ENCODE measurements at regions not wholly inside any gene's neighbourhood (a gene's known extent, or its start where the extent isn't known, plus 50 kb on each side); places are given as distances from the start of the nearest gene placed in this dataset.
A peak's percentile ranks its signal among the peaks of the same experiment; 100 is the strongest.
"Not testable (repeated sequence)": the region's sequence is repeated elsewhere in the genome, so short reads cannot be mapped to it uniquely, and the experiment has no call there.

- DNase-seq (ENCODE audit: low spot score), result no peak
Observed at GRCh38 chr13:110010404-110011138, 224.2 kb upstream of the IRS2 start.

- DNase-seq (ENCODE audit: low spot score), result no peak
Observed at GRCh38 chr13:110008816-110009215, 222.4 kb upstream of the IRS2 start.

DNA sequence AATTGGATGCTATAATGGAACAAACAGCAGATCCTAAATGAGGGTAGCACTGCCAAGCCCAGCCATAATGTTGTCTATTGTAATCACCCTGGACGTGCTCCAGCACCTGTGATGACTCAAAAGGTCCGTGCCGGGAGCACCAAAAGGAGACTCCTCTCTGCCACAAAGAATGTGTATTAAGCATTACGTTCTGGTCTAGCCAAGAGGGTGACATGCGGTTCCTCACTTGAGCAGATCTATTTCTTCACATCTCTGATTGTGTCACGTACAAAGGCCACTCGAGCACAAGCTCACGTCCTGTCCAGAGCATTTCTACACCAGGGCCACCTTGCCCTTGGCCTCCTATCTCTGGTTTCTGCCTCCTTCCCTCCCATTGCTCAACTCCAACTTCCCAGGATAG, 219.9 kb upstream of the IRS2 start:
- no peak for DNase-seq (ENCODE audit: low spot score)

- no peak for DNase-seq (ENCODE audit: low spot score)
Observed at GRCh38 chr13:110005563-110005962, 219.2 kb upstream of the IRS2 start.

GRCh38 chr13:110004814-110005213, 218.4 kb upstream of the IRS2 start:
- DNase-seq (ENCODE audit: low spot score), result no peak

DNA sequence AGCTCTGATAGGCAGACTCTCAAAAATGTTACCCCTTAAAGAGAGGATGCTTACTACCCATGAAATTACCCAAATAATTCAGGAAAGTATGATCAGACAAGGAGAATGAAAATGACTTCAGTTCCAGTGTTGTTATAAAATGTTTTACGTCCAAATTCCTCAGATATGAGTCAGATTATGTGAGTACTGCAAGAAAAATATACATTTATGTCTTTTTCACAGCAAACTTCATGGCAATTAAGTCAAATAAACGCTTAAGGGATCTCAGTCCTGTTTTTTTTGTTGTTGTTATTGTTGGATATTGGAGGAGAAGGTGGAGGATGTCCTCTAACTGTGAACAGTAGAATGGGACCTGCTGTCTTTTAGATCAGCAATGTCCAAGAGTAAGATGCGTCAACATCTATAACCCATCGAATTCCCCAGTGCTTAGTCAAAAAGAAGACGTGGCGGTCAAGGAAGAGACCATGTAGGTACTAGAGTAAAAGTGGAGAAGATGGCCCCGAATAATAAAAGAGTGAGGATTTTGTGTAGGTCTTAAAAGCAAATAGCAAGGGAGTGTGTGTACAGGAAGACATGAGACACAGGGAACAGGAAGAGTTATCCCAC, 215.4 kb upstream of the IRS2 start:
- no peak for DNase-seq (ENCODE audit: low spot score)

GRCh38 chr13:110000534-110001345, 214.4 kb upstream of the IRS2 start:
- DNase-seq (ENCODE audit: low spot score), result no peak

DNA sequence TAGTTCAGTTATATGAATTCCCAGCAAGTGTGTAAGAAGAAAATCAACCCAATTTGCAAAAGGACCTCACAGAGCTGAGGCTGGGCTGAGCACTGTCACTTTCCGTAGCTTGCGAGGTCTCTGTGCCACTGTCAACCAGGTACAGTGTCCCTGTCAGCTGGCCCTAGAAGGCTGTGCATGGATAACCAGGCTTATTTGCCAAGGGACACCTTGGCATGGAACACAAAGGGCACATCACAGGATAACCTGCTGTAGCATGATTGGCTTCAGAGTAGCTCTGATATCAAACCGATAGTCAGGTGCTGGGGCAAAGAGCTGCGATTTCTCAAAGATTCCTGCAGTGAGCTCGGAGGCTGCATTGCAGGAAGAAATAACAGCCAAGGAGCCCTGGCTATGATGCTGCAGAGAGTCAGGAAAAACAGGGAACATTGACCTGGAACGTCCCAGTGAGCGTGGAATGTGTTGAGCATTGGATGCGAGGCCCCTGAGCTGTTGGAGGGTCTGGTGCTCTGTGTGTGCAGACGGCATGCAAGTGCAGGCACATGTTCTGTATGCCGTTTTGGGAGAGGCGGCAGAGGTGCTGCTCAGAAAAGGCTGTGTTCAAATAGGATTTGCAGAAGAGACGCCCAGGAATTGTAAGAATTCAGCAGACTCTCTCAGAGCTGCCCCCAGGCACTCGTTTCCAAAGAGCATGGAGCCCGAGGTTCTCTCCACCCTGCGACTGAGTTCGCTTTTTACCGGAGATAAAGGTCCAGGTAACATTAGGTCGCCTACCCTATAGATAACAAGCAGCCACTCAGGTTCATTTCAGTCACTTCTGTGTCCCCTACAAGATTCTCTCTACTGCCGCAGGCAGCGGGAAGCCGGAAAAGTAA, 213.5 kb upstream of the IRS2 start:
- DNase-seq (ENCODE audit: low spot score), result no peak

DNA sequence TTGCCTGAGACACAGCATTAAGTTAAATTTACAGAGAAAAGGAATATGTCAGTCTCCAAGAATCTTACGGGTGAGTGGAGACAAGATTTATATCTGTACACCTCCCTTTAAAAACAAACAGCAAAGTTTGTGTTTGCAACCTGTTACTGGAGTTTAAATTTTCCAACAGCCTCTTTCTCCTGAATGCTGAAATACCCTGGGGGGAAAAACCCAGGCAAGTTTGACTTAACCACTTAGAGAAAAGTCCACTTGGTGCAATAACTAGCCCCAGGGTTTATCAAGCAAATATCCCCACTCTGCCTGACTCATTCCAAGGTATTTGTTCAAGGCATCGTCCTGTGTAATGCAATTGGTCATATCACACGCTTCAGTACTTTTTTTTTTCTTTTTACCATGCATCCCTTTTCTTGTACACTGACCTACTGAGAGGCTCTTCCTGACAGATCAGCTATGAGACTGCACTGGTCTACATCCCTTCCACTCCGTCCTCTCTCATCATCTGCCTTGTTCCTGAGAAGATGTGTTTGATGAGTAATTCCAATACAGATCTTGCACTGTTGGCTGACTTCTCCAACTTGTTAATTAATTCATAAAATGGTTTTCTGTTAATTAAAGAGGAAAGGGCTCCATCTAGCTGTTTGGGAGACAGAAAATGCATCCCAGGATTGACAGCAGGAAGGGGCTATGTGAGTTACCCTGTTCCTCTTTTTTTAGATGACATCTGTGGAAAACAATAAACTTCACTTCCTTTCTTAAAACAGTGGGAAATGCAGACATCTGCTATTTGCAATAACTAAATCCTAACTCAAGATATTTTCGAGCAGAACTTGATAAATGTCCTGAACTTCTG, 212.5 kb upstream of the IRS2 start:
- peak; percentile 30 for DNase-seq (ENCODE audit: low spot score)

- DNase-seq (ENCODE audit: low spot score), result no peak
Observed at GRCh38 chr13:109998037-109998436, 211.7 kb upstream of the IRS2 start.

DNA sequence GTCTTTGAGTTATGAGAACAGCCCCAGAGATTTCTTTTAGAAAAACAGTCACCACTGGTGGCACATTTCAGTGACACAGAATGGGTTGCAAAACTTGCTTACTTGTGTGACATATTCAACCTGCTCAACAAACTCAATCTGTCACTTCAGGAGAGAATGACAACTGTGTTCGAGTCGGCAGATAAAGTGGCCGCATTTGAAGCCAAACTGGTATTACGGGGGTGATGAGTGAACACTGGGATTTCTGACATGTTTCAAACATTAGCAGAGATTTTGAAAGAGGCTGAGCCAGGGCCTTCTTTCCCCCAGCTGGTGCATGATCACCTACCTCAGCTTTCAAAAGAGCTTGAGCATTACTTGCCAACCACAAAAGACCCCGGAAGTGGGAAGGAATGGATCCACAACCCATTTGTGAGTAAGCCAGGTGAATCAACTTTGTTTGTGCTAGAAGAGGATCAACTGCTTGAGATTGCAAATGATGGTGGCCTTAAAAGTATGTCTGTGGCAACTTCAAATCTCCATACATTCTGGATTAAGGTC, 210.7 kb upstream of the IRS2 start:
- not testable (repeated sequence) for DNase-seq (ENCODE audit: low spot score)

DNA sequence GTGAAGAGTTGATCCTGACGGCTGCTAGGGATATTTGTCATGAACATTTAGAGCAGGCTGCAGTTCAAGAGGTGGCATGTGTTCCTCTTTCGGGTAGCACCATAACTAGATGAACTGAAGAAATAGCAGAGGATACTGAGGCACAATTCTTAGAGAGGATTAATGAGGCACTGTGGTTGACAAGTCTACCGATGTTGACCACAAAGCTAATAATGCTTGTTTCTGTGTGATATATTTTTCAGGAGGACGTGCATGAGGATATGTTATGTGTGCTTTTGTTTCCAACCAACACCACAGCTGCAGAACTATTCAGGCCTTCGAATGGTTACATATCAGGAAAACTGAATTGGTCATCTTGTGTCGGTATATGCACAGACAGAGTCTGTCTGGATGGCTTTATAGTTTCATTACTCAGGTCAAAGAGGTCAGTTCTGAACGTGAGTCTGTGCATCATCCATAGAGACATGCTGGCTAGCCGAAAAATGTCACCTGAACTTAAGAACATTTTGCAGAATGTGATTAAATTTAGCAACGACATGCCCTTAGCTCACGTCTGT, 210.1 kb upstream of the IRS2 start:
- DNase-seq (ENCODE audit: low spot score), result no peak

GRCh38 chr13:109995578-109995977, 209.2 kb upstream of the IRS2 start:
- DNase-seq (ENCODE audit: low spot score), result no peak

GRCh38 chr13:109990296-109990695, 203.9 kb upstream of the IRS2 start:
- DNase-seq (ENCODE audit: low spot score), result no peak

DNA sequence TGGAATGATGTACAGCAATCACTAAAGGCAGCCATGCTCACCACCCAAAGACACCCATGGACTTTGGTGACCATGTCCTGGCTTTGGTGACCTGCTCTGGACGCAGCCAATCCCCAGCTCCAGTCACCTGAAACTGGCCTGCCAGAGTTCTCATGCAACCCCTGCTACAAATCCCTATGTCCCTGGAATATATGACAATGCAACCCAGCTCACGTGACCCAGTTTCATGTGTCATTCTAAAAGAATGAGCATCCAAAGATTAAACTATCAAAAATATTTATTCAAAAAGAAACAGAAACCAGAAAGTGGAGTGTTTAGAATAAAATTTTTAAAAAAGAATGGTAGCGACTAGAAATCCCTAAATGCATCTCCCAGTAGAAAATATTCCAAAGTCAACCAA, 203.3 kb upstream of the IRS2 start:
- peak; percentile 40 for DNase-seq (ENCODE audit: low spot score)

DNA sequence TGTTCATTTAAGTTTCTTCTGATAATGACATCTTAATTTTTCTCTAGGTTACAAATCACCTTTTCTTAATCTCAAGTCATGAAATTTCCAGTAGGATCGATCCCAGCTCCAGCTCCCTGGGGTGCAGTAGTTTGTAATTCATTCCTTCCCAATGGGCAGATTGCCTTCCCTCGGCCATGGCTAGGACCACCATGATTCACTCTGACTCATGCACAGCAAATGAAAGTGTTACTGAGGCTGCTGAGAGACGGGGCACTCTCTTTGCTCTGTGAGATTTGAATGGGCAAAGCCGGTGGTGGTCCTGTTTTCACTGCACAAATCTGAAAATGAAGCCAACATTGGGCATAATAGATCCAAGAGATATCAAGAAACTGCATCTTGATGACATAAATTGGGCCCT, 202.8 kb upstream of the IRS2 start:
- peak; percentile 39 for DNase-seq (ENCODE audit: low spot score)

GRCh38 chr13:109986851-109987250, 200.5 kb upstream of the IRS2 start:
- no peak for DNase-seq (ENCODE audit: low spot score)

GRCh38 chr13:109985871-109986450, 199.6 kb upstream of the IRS2 start:
- DNase-seq (ENCODE audit: low spot score), result no peak

DNA sequence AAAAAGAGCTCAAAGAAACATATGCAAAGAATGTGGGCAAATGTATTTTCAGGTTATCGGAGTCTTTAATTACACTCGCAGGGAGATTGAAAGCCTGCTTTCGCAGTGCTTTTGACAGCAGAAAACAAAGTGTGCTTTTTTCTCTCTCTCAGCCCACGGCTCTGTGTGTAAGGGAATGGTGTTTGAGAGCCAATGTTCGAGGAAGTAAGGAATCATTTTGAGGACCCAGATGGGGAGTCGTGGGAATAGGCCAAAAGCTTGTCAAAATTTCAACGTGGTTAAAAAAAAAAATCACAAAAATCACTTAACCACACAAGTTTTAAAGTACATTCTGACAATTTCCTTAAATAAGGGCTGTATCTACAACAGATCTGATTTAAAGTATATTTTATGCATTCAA, 197.1 kb upstream of the IRS2 start:
- no peak for DNase-seq (ENCODE audit: low spot score)

DNA sequence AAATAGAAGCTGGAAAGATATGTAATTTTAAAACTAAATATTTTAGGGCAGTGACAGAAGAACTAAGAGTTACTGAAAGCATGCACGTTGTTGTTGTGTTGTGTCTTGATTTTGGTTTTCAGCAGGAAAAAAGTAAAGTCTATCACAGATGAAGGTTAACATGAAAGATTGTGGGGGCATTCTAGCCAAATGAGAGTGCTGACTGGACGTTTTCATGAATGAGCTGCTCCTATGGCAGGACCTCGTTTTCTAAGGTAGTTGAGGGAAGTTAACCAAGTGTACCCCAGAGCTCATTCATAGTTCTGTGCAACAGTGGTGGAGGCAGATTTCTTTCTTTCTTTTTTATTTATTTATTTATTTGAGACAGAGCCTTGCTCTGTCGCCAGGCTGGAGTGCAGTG, 194.6 kb upstream of the IRS2 start:
- no peak for DNase-seq (ENCODE audit: low spot score)
